OCI-LY1 (cell line): ENCODE measurements at regions not wholly inside any gene's neighbourhood (a gene's known extent, or its start where the extent isn't known, plus 50 kb on each side); places are given as distances from the start of the nearest gene placed in this dataset.

ENCODE experiments used
- H2AFZ ChIP-seq: fragments of 200-600 bp; sonication (generic), shearing (Covaris generic); 2 replicates; pipeline ENCODE4 v1.6.0; 2014; ENCODE audit warnings: antibody characterized with exemption, mild to moderate bottlenecking, low read length
- H3F3A ChIP-seq: fragments of 200-600 bp; sonication (generic), shearing (Covaris generic); 2 replicates; pipeline ENCODE4 v1.6.0; 2014; ENCODE audit warnings: mild to moderate bottlenecking, antibody characterized with exemption, low read length, moderate library complexity; ENCODE audit not compliant: insufficient read depth
- H3K27ac ChIP-seq: fragments of 200-600 bp; sonication (generic); 2 replicates; pipeline ENCODE4 v1.5.1; 2014; ENCODE audit warnings: low read length, mixed run types, mild to moderate bottlenecking, low read depth; ENCODE audit not compliant: poor library complexity, severe bottlenecking
- H3K27me3 ChIP-seq: fragments of 200-600 bp; sonication (generic); 2 replicates; pipeline ENCODE4 v1.6.0; 2014; ENCODE audit warnings: antibody characterized with exemption, mild to moderate bottlenecking, low read length, moderate library complexity; ENCODE audit not compliant: insufficient read depth
- H3K36me3 ChIP-seq: fragments of 200-600 bp; sonication (generic); 2 replicates; pipeline ENCODE4 v1.6.1; 2014; ENCODE audit warnings: mild to moderate bottlenecking, antibody characterized with exemption, low read length, moderate library complexity, mixed read lengths; ENCODE audit not compliant: insufficient read depth
- H3K4me1 ChIP-seq: fragments of 200-600 bp; sonication (generic); 2 replicates; pipeline ENCODE4 v1.5.1; 2014; ENCODE audit warnings: mild to moderate bottlenecking, low read length, moderate library complexity; ENCODE audit not compliant: insufficient read depth, severe bottlenecking
- H3K4me2 ChIP-seq: fragments of 200-600 bp; sonication (generic), shearing (Covaris generic); 2 replicates; pipeline ENCODE4 v1.6.1; 2014; ENCODE audit warnings: low read length
- H3K4me3 ChIP-seq: fragments of 200-600 bp; sonication (generic); 2 replicates; pipeline ENCODE4 v1.5.1; 2014; ENCODE audit warnings: low read length, low read depth, mild to moderate bottlenecking, mixed read lengths; ENCODE audit not compliant: poor library complexity, severe bottlenecking
- H3K79me2 ChIP-seq: fragments of 200-600 bp; shearing (Covaris generic); 2 replicates; pipeline ENCODE4 v1.6.1; 2016; ENCODE audit warnings: mixed run types, low read length, mixed read lengths; ENCODE audit not compliant: insufficient read depth
- H3K9ac ChIP-seq: fragments of 200-600 bp; sonication (generic), shearing (Covaris generic); 2 replicates; pipeline ENCODE4 v1.6.1; 2014; ENCODE audit warnings: mild to moderate bottlenecking, low read length, mixed read lengths
- H3K9me2 ChIP-seq: fragments of 200-600 bp; sonication (generic), shearing (Covaris generic); 2 replicates; pipeline ENCODE4 v1.6.1; 2014; ENCODE audit warnings: low read depth, mild to moderate bottlenecking, low read length, mixed read lengths
- H3K9me3 ChIP-seq: fragments of 200-600 bp; shearing (Covaris generic); 2 replicates; pipeline ENCODE4 v1.6.1; 2014; ENCODE audit warnings: low read length, mixed read lengths
- H4K20me1 ChIP-seq: fragments of 200-600 bp; sonication (generic), shearing (Covaris generic); 2 replicates; pipeline ENCODE4 v1.6.0; 2016; ENCODE audit warnings: mild to moderate bottlenecking, low read length; ENCODE audit not compliant: insufficient read depth
- CTCF ChIP-seq: fragments of 200-600 bp; sonication (generic), shearing (Covaris generic); IDR thresholded peaks from 2 replicates; pipeline ENCODE4 v1.5.1; 2017; ENCODE audit warnings: mild to moderate bottlenecking, antibody characterized with exemption, low read length, moderate library complexity, mixed read lengths
- EZH2 ChIP-seq: fragments of 200-600 bp; sonication (generic), shearing (Covaris generic); IDR thresholded peaks from 2 replicates; pipeline ENCODE4 v1.8.0; 2017; ENCODE audit warnings: borderline replicate concordance, mixed run types, mild to moderate bottlenecking, antibody characterized with exemption, low read length, moderate library complexity, mixed read lengths

GRCh38 chr5:25458628-25459027, 813.9 kb upstream of the CDH10 start:
- Histone ChIP-seq H3K36me3 (no peaks in the 10 kb centered on the region), H3K4me2 (no peak overlapping the region), H4K20me1 (no peaks in the 10 kb centered on the region), H3K4me3 (no peak overlapping the region), H3K4me1 (no peaks in the 10 kb centered on the region), H3K9me2 (no peaks in the 10 kb centered on the region), H3K9ac (no peak overlapping the region), H3F3A (no peaks in the 10 kb centered on the region), H2AFZ (no peak overlapping the region), H3K27ac (no peak overlapping the region), H3K9me3 (no peaks in the 10 kb centered on the region), H3K27me3 (no peaks in the 10 kb centered on the region), H3K79me2 (no peaks in the 10 kb centered on the region)
- TF ChIP-seq CTCF (no peak), EZH2 (no peak)

GRCh38 chr5:25453500-25453899, 808.7 kb upstream of the CDH10 start:
- no peak for TF ChIP-seq CTCF
- no peak for TF ChIP-seq EZH2
- H3K27ac ChIP-seq, result no peak overlapping the region
- no peak overlapping the region for H3K4me3 ChIP-seq
- H3K9ac ChIP-seq, result no peak overlapping the region
- no peak overlapping the region for H3K4me2 ChIP-seq
- no peaks in the 10 kb centered on the region for H4K20me1 ChIP-seq
- H3K9me2 ChIP-seq, result no peaks in the 10 kb centered on the region
- H3K4me1 ChIP-seq, result no peaks in the 10 kb centered on the region
- no peaks in the 10 kb centered on the region for H3K27me3 ChIP-seq
- H3K9me3 ChIP-seq, result no peaks in the 10 kb centered on the region
- no peaks in the 10 kb centered on the region; the same call in 1 of the 2 replicates for H3F3A ChIP-seq
- H2AFZ ChIP-seq, result no peak overlapping the region
- no peaks in the 10 kb centered on the region for H3K79me2 ChIP-seq
- no peaks in the 10 kb centered on the region for H3K36me3 ChIP-seq

- H2AFZ ChIP-seq, result no peak overlapping the region
- H4K20me1 ChIP-seq, result no peaks in the 10 kb centered on the region
- H3K4me1 ChIP-seq, result no peaks in the 10 kb centered on the region
- H3K9ac ChIP-seq, result no peak overlapping the region
- TF ChIP-seq CTCF (no peak), EZH2 (no peak)
- H3K27me3 ChIP-seq, result no peaks in the 10 kb centered on the region
- H3K9me3 ChIP-seq, result no peaks in the 10 kb centered on the region
- no peaks in the 10 kb centered on the region; the same call in 1 of the 2 replicates for H3F3A ChIP-seq
- no peaks in the 10 kb centered on the region for H3K36me3 ChIP-seq
- H3K4me3 ChIP-seq, result no peak overlapping the region
- no peak overlapping the region for H3K4me2 ChIP-seq
- H3K79me2 ChIP-seq, result no peaks in the 10 kb centered on the region
- no peak overlapping the region for H3K27ac ChIP-seq
- H3K9me2 ChIP-seq, result no peaks in the 10 kb centered on the region
Measured at GRCh38 chr5:25451294-25451693, 806.5 kb upstream of the CDH10 start.
